ENCODE measurements at regions not wholly inside any gene's neighbourhood (a gene's known extent, or its start where the extent isn't known, plus 50 kb on each side); places are given as distances from the start of the nearest gene placed in this dataset.

GRCh38 chr11:116071241-116071640 lies 567.0 kb upstream of the CADM1 start:
- no peak overlapping the region for H3K4me3 ChIP-seq (ENCODE audit: low read depth, low read length, poor library complexity, severe bottlenecking)
- H3F3A ChIP-seq (ENCODE audit: insufficient read depth, low read length), result no peaks in the 10 kb centered on the region
- no peaks in the 10 kb centered on the region for H3K4me1 ChIP-seq (ENCODE audit: insufficient read depth, low read length, severe bottlenecking)
- no peaks in the 10 kb centered on the region for H3K27me3 ChIP-seq (ENCODE audit: insufficient read depth, low read length)
- H3K9me2 ChIP-seq (ENCODE audit: low read depth, low read length), result no peaks in the 10 kb centered on the region
- no peak overlapping the region for H3K4me2 ChIP-seq (ENCODE audit: low read length)
- no peak overlapping the region for H3K27ac ChIP-seq (ENCODE audit: low read depth, low read length, poor library complexity, severe bottlenecking)
- no peak overlapping the region for H3K9ac ChIP-seq (ENCODE audit: low read length)
- H3K36me3 ChIP-seq (ENCODE audit: insufficient read depth, low read length), result no peaks in the 10 kb centered on the region
- H4K20me1 ChIP-seq (ENCODE audit: insufficient read depth, low read length), result no peaks in the 10 kb centered on the region
- H3K9me3 ChIP-seq (ENCODE audit: low read length), result no peaks in the 10 kb centered on the region
- H3K79me2 ChIP-seq (ENCODE audit: insufficient read depth, low read length), result no peaks in the 10 kb centered on the region
- TF ChIP-seq EZH2 (IDR thresholded peaks at IDR 0.05; ENCODE audit: borderline replicate concordance, low read length) (no peak), CTCF (IDR thresholded peaks at IDR 0.05; ENCODE audit: low read length) (no peak)
- H2AFZ ChIP-seq (ENCODE audit: low read length), result no peak overlapping the region

GRCh38 chr11:116070520-116070919 lies 566.3 kb upstream of the CADM1 start:
- no peaks in the 10 kb centered on the region for H3F3A ChIP-seq (ENCODE audit: insufficient read depth, low read length)
- H3K4me3 ChIP-seq (ENCODE audit: low read depth, low read length, poor library complexity, severe bottlenecking), result no peak overlapping the region
- no peaks in the 10 kb centered on the region for H4K20me1 ChIP-seq (ENCODE audit: insufficient read depth, low read length)
- no peaks in the 10 kb centered on the region for H3K36me3 ChIP-seq (ENCODE audit: insufficient read depth, low read length)
- no peak overlapping the region for H3K4me2 ChIP-seq (ENCODE audit: low read length)
- no peaks in the 10 kb centered on the region for H3K9me2 ChIP-seq (ENCODE audit: low read depth, low read length)
- H3K79me2 ChIP-seq (ENCODE audit: insufficient read depth, low read length), result no peaks in the 10 kb centered on the region
- no peak overlapping the region for H2AFZ ChIP-seq (ENCODE audit: low read length)
- TF ChIP-seq CTCF (IDR thresholded peaks at IDR 0.05; ENCODE audit: low read length), result no peak
- TF ChIP-seq EZH2 (IDR thresholded peaks at IDR 0.05; ENCODE audit: borderline replicate concordance, low read length), result no peak
- peaks cover 5% of the 10 kb centered on the region for H3K4me1 ChIP-seq (ENCODE audit: insufficient read depth, low read length, severe bottlenecking)
- no peak overlapping the region for H3K9ac ChIP-seq (ENCODE audit: low read length)
- no peaks in the 10 kb centered on the region for H3K27me3 ChIP-seq (ENCODE audit: insufficient read depth, low read length)
- no peaks in the 10 kb centered on the region for H3K9me3 ChIP-seq (ENCODE audit: low read length)
- H3K27ac ChIP-seq (ENCODE audit: low read depth, low read length, poor library complexity, severe bottlenecking), result no peak overlapping the region

GRCh38 chr11:116066777-116067176 lies 562.6 kb upstream of the CADM1 start:
- no peak for TF ChIP-seq CTCF (IDR thresholded peaks at IDR 0.05; ENCODE audit: low read length)
- no peak for TF ChIP-seq EZH2 (IDR thresholded peaks at IDR 0.05; ENCODE audit: borderline replicate concordance, low read length)
- H3K79me2 ChIP-seq (ENCODE audit: insufficient read depth, low read length), result no peaks in the 10 kb centered on the region

More at GRCh38 chr11:116066777-116067176, 562.6 kb upstream of the CADM1 start:
- Histone ChIP-seq H3K27me3 (ENCODE audit: insufficient read depth, low read length) (no peaks in the 10 kb centered on the region), H3K4me2 (ENCODE audit: low read length) (no peak overlapping the region), H4K20me1 (ENCODE audit: insufficient read depth, low read length) (no peaks in the 10 kb centered on the region), H3K4me3 (ENCODE audit: low read depth, low read length, poor library complexity, severe bottlenecking) (no peak overlapping the region), H3K9me3 (ENCODE audit: low read length) (no peaks in the 10 kb centered on the region), H3F3A (ENCODE audit: insufficient read depth, low read length) (no peaks in the 10 kb centered on the region), H3K4me1 (ENCODE audit: insufficient read depth, low read length, severe bottlenecking) (peaks cover 5% of the 10 kb centered on the region), H3K9me2 (ENCODE audit: low read depth, low read length) (no peaks in the 10 kb centered on the region), H3K27ac (ENCODE audit: low read depth, low read length, poor library complexity, severe bottlenecking) (no peak overlapping the region), H3K36me3 (ENCODE audit: insufficient read depth, low read length) (no peaks in the 10 kb centered on the region), H3K9ac (ENCODE audit: low read length) (no peak overlapping the region), H2AFZ (ENCODE audit: low read length) (no peak overlapping the region)

All from OCI-LY1 (cell line).